H1 (cell line): ENCODE measurements at regions not wholly inside any gene's neighbourhood (a gene's known extent, or its start where the extent isn't known, plus 50 kb on each side); places are given as distances from the start of the nearest gene placed in this dataset.

Experiments used
- CTCF ChIA-PET: fragments of 300-600 bp; sonication (Branson Sonifier 250); formaldehyde crosslinking; loops from one replicate; lab custom pipeline; 2021; ENCODE audit not compliant: partially characterized antibody; lab: Charles Lee
- POLR2A ChIA-PET: fragments of 300-600 bp; sonication (Branson Sonifier 250); formaldehyde crosslinking; loops from one replicate; lab custom pipeline; 2021; ENCODE audit warnings: inconsistent platforms; ENCODE audit not compliant: partially characterized antibody; lab: Charles Lee
- DNase-seq, 2 experiments: peaks; one replicate each; pipeline versions ENCODE4 v3.0.0 to v3.0.0-alpha.2; 2010 to 2022; ENCODE audit warnings: low spot score in 2 of 2, low read depth in 1 of 2, mixed read lengths in 1 of 2
- FAIRE-seq: peaks from 2 replicates; lab custom pipeline; 2011; peaks lifted over from hg19 to GRCh38; lab: Jason Lieb, UNC
- H2AFZ ChIP-seq: 2 replicates; pipeline ENCODE4 v1.8.1; 2012; ENCODE audit warnings: low read length, inconsistent platforms
- H2AK5ac ChIP-seq: 2 replicates; pipeline ENCODE4 v1.6.1; 2013; ENCODE audit warnings: low read depth, low read length
- H2BK120ac ChIP-seq: replicated peaks from 2 replicates; pipeline ENCODE3; 2013; ENCODE audit warnings: low read depth, low read length, inconsistent platforms
- H2BK12ac ChIP-seq: 2 replicates; pipeline ENCODE4 v1.6.1; 2013; ENCODE audit warnings: low read depth, low read length
- H2BK15ac ChIP-seq: 2 replicates; pipeline ENCODE4 v1.6.1; 2013; ENCODE audit warnings: low read length
- H2BK20ac ChIP-seq: 2 replicates; pipeline ENCODE4 v1.6.1; 2013; ENCODE audit warnings: low read length
- H2BK5ac ChIP-seq: 2 replicates; pipeline ENCODE4 v1.6.1; 2013; ENCODE audit warnings: low read depth, low read length
- H3K14ac ChIP-seq: 2 replicates; pipeline ENCODE4 v1.6.1; 2013; ENCODE audit warnings: inconsistent platforms; ENCODE audit not compliant: insufficient read length
- H3K18ac ChIP-seq: 2 replicates; pipeline ENCODE4 v1.6.1; 2013; ENCODE audit warnings: low read length; ENCODE audit errors: extremely low read depth
- H3K23ac ChIP-seq: 2 replicates; pipeline ENCODE4 v1.6.1; 2013; ENCODE audit warnings: inconsistent platforms; ENCODE audit not compliant: insufficient read length
- H3K23me2 ChIP-seq: 2 replicates; pipeline ENCODE4 v1.6.1; 2013; ENCODE audit warnings: low read depth, low read length
- H3K27ac ChIP-seq: 2 replicates; pipeline ENCODE4 v1.6.1; 2011; ENCODE audit warnings: low read depth, low read length, inconsistent platforms
- H3K27me3 ChIP-seq, 4 experiments: replicated peaks in 1 of 4; 1 replicate in 1 of 4; 2 replicates in 3 of 4; pipeline versions ENCODE4 v1.6.1 to v1.8.1; 2011 to 2013; ENCODE audit warnings: low read length in 3 of 4, mild to moderate bottlenecking in 3 of 4, inconsistent platforms in 2 of 4, mixed read lengths in 2 of 4, moderate library complexity in 1 of 4; ENCODE audit not compliant: control insufficient read depth in 3 of 4, insufficient read depth in 3 of 4; ENCODE audit errors: extremely low read depth in 1 of 4
- H3K36me3 ChIP-seq, 4 experiments: 2 replicates each; pipeline versions ENCODE4 v1.6.1 to v1.8.1; 2011 to 2013; ENCODE audit warnings: mild to moderate bottlenecking in 4 of 4, low read length in 3 of 4, moderate library complexity in 2 of 4, control low read depth in 1 of 4, inconsistent platforms in 1 of 4; ENCODE audit not compliant: insufficient read depth in 4 of 4, control insufficient read depth in 2 of 4
- H3K4ac ChIP-seq: replicated peaks from 2 replicates; pipeline ENCODE3; 2013; ENCODE audit warnings: low read length, low read depth, mixed read lengths, inconsistent platforms; ENCODE audit not compliant: insufficient read length
- H3K4me1 ChIP-seq, 4 experiments: replicated peaks in 1 of 4; 1 replicate in 1 of 4; 2 replicates in 3 of 4; pipeline versions ENCODE4 v1.6.1 to v1.8.1; 2011 to 2013; ENCODE audit warnings: low read length in 3 of 4, inconsistent platforms in 2 of 4, mixed read lengths in 1 of 4; ENCODE audit not compliant: insufficient read depth in 4 of 4, control insufficient read depth in 3 of 4
- H3K4me2 ChIP-seq, 2 experiments: 2 replicates each; pipeline versions ENCODE4 v1.6.1 to v1.8.1; 2011 to 2013; ENCODE audit warnings: low read depth in 2 of 2, low read length in 2 of 2, control low read depth in 1 of 2, inconsistent platforms in 1 of 2, mild to moderate bottlenecking in 1 of 2; ENCODE audit not compliant: insufficient read depth in 1 of 2
- H3K4me3 ChIP-seq, 4 experiments: fragments of 200-600, 300-600 bp in 1 of 4; sonication (generic), shearing (Covaris generic), sonication (Bioruptor Twin) in 1 of 4; 2 replicates each; pipeline versions ENCODE4 v1.5.1 to v1.8.1; 2011 to 2016; ENCODE audit warnings: low read length in 4 of 4, low read depth in 3 of 4, control low read depth in 2 of 4, inconsistent platforms in 2 of 4, mild to moderate bottlenecking in 2 of 4, mixed read lengths in 1 of 4, moderate library complexity in 1 of 4; ENCODE audit not compliant: insufficient read depth in 2 of 4; ENCODE audit errors: extremely low read depth in 1 of 4
- H3K56ac ChIP-seq: replicated peaks from 2 replicates; pipeline ENCODE3; 2013; ENCODE audit warnings: low read depth, mild to moderate bottlenecking, mixed read lengths, low read length, inconsistent platforms; ENCODE audit not compliant: insufficient read length
- H3K79me1 ChIP-seq: 2 replicates; pipeline ENCODE4 v1.6.1; 2013; ENCODE audit warnings: low read depth, low read length, control low read depth
- H3K79me2 ChIP-seq, 2 experiments: 2 replicates each; pipeline versions ENCODE4 v1.6.1 to v1.8.1; 2012 to 2013; ENCODE audit warnings: low read length in 2 of 2, mild to moderate bottlenecking in 2 of 2, inconsistent platforms in 1 of 2; ENCODE audit not compliant: insufficient read depth in 2 of 2, control insufficient read depth in 1 of 2
- H3K9ac ChIP-seq, 4 experiments: replicated peaks in 1 of 4; 1 replicate in 1 of 4; 2 replicates in 3 of 4; pipeline versions ENCODE4 v1.6.1 to v1.8.1; 2011 to 2013; ENCODE audit warnings: low read depth in 3 of 4, low read length in 3 of 4, control low read depth in 2 of 4, mild to moderate bottlenecking in 2 of 4, moderate library complexity in 2 of 4, inconsistent platforms in 1 of 4; ENCODE audit errors: extremely low read depth in 1 of 4
- H3K9me3 ChIP-seq, 2 experiments: 2 replicates each; pipeline versions ENCODE4 v1.6.1 to v1.8.1; 2012 to 2013; ENCODE audit warnings: mild to moderate bottlenecking in 2 of 2, moderate library complexity in 2 of 2, control low read depth in 1 of 2, inconsistent platforms in 1 of 2, low read depth in 1 of 2, low read length in 1 of 2, mixed read lengths in 1 of 2; ENCODE audit not compliant: insufficient read depth in 2 of 2
- H4K20me1 ChIP-seq, 2 experiments: replicated peaks in 1 of 2; 2 replicates each; pipeline versions ENCODE3 to v1.8.1; 2011 to 2013; ENCODE audit warnings: inconsistent platforms in 2 of 2, low read length in 2 of 2, mild to moderate bottlenecking in 1 of 2; ENCODE audit not compliant: insufficient read depth in 2 of 2, control insufficient read depth in 1 of 2
- H4K5ac ChIP-seq: 2 replicates; pipeline ENCODE4 v1.6.1; 2013; ENCODE audit warnings: low read length, low read depth, mixed read lengths, inconsistent platforms; ENCODE audit not compliant: insufficient read length
- H4K8ac ChIP-seq: 2 replicates; pipeline ENCODE4 v1.8.0; 2013; ENCODE audit warnings: mild to moderate bottlenecking, moderate library complexity, low read length, inconsistent platforms; ENCODE audit not compliant: insufficient read depth; ENCODE audit errors: extremely low read depth
- H4K91ac ChIP-seq: replicated peaks from 2 replicates; pipeline ENCODE3; 2013; ENCODE audit warnings: low read length, mixed read lengths, inconsistent platforms; ENCODE audit not compliant: insufficient read length
- ATF2 ChIP-seq: IDR thresholded peaks from 2 replicates; pipeline ENCODE4 v1.6.1; 2012; ENCODE audit warnings: low read length, inconsistent platforms
- CHD2 ChIP-seq: IDR thresholded peaks from 2 replicates; pipeline ENCODE4 v1.6.1; 2012; ENCODE audit warnings: low read length, improper control_type of control experiment
- EGR1 ChIP-seq: IDR thresholded peaks from 2 replicates; pipeline ENCODE4 v1.6.1; 2011; ENCODE audit warnings: low read depth, low read length, borderline replicate concordance
- EZH2 ChIP-seq: fragments of 200-600 bp; sonication (generic); IDR thresholded peaks from 2 replicates; pipeline ENCODE4 v1.7.1; 2012; ENCODE audit warnings: low read depth, mild to moderate bottlenecking, moderate library complexity, low read length, inconsistent platforms; ENCODE audit not compliant: severe bottlenecking
- GABPA ChIP-seq: IDR thresholded peaks from 2 replicates; pipeline ENCODE4 v1.6.1; 2011; ENCODE audit warnings: mild to moderate bottlenecking, low read length, moderate library complexity, borderline replicate concordance; ENCODE audit not compliant: insufficient read depth
- RXRA ChIP-seq: IDR thresholded peaks from 2 replicates; pipeline ENCODE4 v1.6.1; 2011; ENCODE audit warnings: low read depth, mild to moderate bottlenecking, low read length, moderate library complexity; ENCODE audit not compliant: insufficient read depth
- SIRT6 ChIP-seq: IDR thresholded peaks from one replicate; pipeline ENCODE4 v1.7.1; 2012; ENCODE audit warnings: low read length, inconsistent platforms
- SP4 ChIP-seq: IDR thresholded peaks from 2 replicates; pipeline ENCODE4 v1.6.1; 2012; ENCODE audit warnings: low read length, inconsistent platforms
- SRF ChIP-seq: IDR thresholded peaks from 2 replicates; pipeline ENCODE4 v1.6.1; 2011; ENCODE audit warnings: mild to moderate bottlenecking, low read depth, low read length, moderate library complexity
- TBP ChIP-seq: IDR thresholded peaks from 2 replicates; pipeline ENCODE4 v1.6.1; 2011; ENCODE audit warnings: low read depth, low read length, improper control_type of control experiment
- WGBS, 2 experiments: shearing (Covaris generic) in 1 of 2; methylation state at CpG; one replicate each; pipeline versions ENCODE4 v1.1.6 to v1.1.7; 2013 to 2015; ENCODE audit warnings: low lambda C conversion rate in 2 of 2, mixed read lengths in 2 of 2, inconsistent platforms in 1 of 2, low coverage in 1 of 2, missing lambda C conversion rate in 1 of 2; ENCODE audit not compliant: insufficient replicate concordance in 2 of 2, insufficient coverage in 1 of 2, insufficient read length in 1 of 2; ENCODE audit errors: extremely low coverage in 1 of 2, missing lambda C conversion rate in 1 of 2; 5-methylcytosine and 5-hydroxymethylcytosine counted together
- TF ChIP-seq, protein P1 (sequence below): IDR thresholded peaks from 2 replicates; pipeline ENCODE4 v1.6.1; 2011; ENCODE audit warnings: low read depth, mild to moderate bottlenecking, low read length; ENCODE audit not compliant: insufficient read depth
- TF ChIP-seq, protein P2 (sequence below): IDR thresholded peaks from 2 replicates; pipeline ENCODE4 v1.6.1; 2012; ENCODE audit warnings: inconsistent platforms

DNA sequence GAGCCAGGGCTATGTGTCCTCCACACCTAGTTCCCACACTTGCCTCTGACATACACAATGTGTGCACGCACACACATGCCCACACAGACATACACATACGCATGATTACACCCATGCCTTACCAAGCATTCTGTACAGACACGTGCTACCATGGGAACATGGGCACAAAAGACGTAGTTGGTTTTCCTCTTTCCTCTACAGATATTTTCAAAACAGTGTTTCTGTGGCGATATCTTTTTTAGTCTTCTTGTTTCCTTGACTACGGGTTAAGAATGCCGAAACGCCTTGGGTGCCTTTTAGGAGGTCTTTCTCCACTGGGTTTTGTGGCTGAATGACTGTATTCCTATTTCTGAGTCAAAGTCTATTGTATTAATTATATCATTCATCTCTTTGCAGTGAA lies 75.5 kb upstream of the SPTBN1 start:
- no peak overlapping the region for H3K18ac ChIP-seq
- peak overlapping the region; percentile 78; the same call in 1 of the 2 replicates for H2BK12ac ChIP-seq
- POLR2A ChIA-PET = no interaction called here
- H4K20me1 ChIP-seq = no peaks in the 10 kb centered on the region
- H4K8ac ChIP-seq = no peak overlapping the region
- H3K36me3 ChIP-seq = no peaks in the 10 kb centered on the region
- no peak overlapping the region for H3K9ac ChIP-seq
- H3K4me2 ChIP-seq = no peak overlapping the region
- H3K4me3 ChIP-seq = no peak overlapping the region
- H2AFZ ChIP-seq = no peak overlapping the region
- no peak overlapping the region for H3K56ac ChIP-seq
- H3K23me2 ChIP-seq = no peaks in the 10 kb centered on the region
- no peak for DNase-seq
- H2AK5ac ChIP-seq = peak overlapping the region; percentile 88; the same call in 1 of the 2 replicates
- no peak overlapping the region for H3K14ac ChIP-seq
- no peak for FAIRE-seq
- H2BK15ac ChIP-seq = peak overlapping the region; percentile 93; the same call in 1 of the 2 replicates
- no peaks in the 10 kb centered on the region for H3K79me2 ChIP-seq
- H3K79me1 ChIP-seq = no peaks in the 10 kb centered on the region
- H3K4ac ChIP-seq = no peak overlapping the region
- CTCF ChIA-PET = interaction anchor here (0.8 kb wide), 1 partner anchor 136 kb away, joined by 3 read pairs; no protein-coding TSS in a partner anchor
- WGBS, 2 experiments = 90% methylated on average over 8 of the region's 8 CpGs; no CpG with 5 or more reads in 1 of the 2 experiments
- H2BK5ac ChIP-seq = no peak overlapping the region
- H3K27me3 ChIP-seq = 0 out of 7 replicates have a peak, but pooled peaks cover 0 to 3% (median 0%) of the 10 kb centered on the region in 4 experiments
- no peak overlapping the region for H3K27ac ChIP-seq
- H3K4me1 ChIP-seq = peaks cover 0 to 18% (median 6%) of the 10 kb centered on the region in 4 experiments; a peak in 5 of 7 replicates
- H2BK120ac ChIP-seq = no peak overlapping the region
- H3K23ac ChIP-seq = no peak overlapping the region
- no peak overlapping the region for H4K5ac ChIP-seq
- no peak overlapping the region for H4K91ac ChIP-seq
- no peaks in the 10 kb centered on the region for H3K9me3 ChIP-seq
- no peak overlapping the region for H2BK20ac ChIP-seq
- TF ChIP-seq SIRT6 (no peak), CHD2 (no peak), EZH2 (no peak), ATF2 (no peak), GABPA (no peak), SRF (no peak), SP4 (no peak), TBP (no peak), RXRA (no peak), EGR1 (no peak)
- TF ChIP-seq, protein P1, sequence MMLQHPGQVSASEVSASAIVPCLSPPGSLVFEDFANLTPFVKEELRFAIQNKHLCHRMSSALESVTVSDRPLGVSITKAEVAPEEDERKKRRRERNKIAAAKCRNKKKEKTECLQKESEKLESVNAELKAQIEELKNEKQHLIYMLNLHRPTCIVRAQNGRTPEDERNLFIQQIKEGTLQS = no peak
- TF ChIP-seq, protein P2, sequence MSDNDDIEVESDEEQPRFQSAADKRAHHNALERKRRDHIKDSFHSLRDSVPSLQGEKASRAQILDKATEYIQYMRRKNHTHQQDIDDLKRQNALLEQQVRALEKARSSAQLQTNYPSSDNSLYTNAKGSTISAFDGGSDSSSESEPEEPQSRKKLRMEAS = no peak
